ENCODE measurements at regions not wholly inside any gene's neighbourhood (a gene's known extent, or its start where the extent isn't known, plus 50 kb on each side); places are given as distances from the start of the nearest gene placed in this dataset.

DNA sequence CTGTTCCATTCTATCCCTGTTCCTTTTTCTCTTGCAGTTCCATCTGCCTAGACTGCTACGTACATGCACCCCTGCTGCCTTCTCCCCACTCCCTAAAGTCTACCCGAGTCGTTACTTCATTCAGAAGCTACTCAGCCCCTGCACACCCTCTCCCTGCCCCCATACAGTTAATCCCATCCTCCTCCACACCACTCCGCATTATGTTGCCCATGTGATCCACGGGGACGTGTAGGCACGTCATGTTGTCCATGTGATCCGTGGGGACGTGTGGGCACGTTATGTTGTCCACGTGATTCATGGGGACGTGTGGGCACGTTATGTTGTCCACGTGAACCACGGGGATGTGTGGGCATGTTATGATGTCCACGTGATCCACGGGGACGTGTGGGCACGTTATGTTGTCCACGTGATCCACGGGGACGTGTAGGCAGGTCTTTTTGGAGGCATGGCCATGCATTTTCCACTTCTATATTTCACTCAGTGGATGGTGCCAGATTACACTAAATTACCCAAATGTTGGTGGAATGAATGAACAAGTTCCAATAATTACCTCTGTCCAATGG is 299.5 kb downstream of the DCDC2C start:
- Histone ChIP-seq H3K9me3 (ENCODE audit: insufficient read depth, low read length) (no peaks in the 10 kb centered on the region), H3K9ac (ENCODE audit: low read length) (no peak overlapping the region), H3K27ac (ENCODE audit: low read length) (no peak overlapping the region), H3K36me3 (replicated peaks; ENCODE audit: low read depth, low read length) (no peaks in the 10 kb centered on the region), H3K4me3 (ENCODE audit: low read length) (no peak overlapping the region), H2AFZ (ENCODE audit: low read depth, low read length) (no peak overlapping the region), H4K20me1 (ENCODE audit: insufficient read depth, low read length) (no peaks in the 10 kb centered on the region), H3K27me3 (ENCODE audit: low read depth, low read length) (no peaks in the 10 kb centered on the region), H3K79me2 (ENCODE audit: low read length) (no peaks in the 10 kb centered on the region), H3K4me1 (ENCODE audit: low read length) (no peaks in the 10 kb centered on the region), H3K4me2 (ENCODE audit: low read length) (no peak overlapping the region)
- no peak for TF ChIP-seq EZH2phosphoT487 (IDR thresholded peaks at IDR 0.05; ENCODE audit: low read depth)
- TF ChIP-seq, protein P1, sequence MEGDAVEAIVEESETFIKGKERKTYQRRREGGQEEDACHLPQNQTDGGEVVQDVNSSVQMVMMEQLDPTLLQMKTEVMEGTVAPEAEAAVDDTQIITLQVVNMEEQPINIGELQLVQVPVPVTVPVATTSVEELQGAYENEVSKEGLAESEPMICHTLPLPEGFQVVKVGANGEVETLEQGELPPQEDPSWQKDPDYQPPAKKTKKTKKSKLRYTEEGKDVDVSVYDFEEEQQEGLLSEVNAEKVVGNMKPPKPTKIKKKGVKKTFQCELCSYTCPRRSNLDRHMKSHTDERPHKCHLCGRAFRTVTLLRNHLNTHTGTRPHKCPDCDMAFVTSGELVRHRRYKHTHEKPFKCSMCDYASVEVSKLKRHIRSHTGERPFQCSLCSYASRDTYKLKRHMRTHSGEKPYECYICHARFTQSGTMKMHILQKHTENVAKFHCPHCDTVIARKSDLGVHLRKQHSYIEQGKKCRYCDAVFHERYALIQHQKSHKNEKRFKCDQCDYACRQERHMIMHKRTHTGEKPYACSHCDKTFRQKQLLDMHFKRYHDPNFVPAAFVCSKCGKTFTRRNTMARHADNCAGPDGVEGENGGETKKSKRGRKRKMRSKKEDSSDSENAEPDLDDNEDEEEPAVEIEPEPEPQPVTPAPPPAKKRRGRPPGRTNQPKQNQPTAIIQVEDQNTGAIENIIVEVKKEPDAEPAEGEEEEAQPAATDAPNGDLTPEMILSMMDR (IDR thresholded peaks at IDR 0.05; ENCODE audit: low read depth, low read length): no peak

DNA sequence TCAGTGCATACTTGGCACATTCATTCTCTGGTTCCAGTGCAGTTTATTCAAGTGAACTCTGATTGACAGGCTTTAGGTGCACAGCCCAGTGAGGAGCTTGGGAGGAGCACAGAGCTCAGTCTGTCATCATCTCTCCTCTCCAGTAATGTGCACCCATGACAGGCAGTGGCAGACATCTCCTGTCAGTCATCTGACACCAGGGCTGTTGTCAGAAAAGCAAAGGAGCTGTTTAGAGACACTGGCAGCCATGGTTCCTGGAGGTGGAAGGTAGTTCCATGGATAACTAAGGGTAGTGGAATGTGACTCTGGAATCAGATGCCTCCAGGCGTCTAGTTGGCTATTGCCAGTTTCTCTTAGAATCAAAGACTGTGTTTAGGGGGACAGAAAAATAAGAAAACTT is 308.8 kb downstream of the DCDC2C start:
- H3K4me1 ChIP-seq (ENCODE audit: low read length): no peaks in the 10 kb centered on the region
- no peak overlapping the region for H3K9ac ChIP-seq (ENCODE audit: low read length)
- H4K20me1 ChIP-seq (ENCODE audit: insufficient read depth, low read length): no peaks in the 10 kb centered on the region
- no peak overlapping the region for H3K4me2 ChIP-seq (ENCODE audit: low read length)
- H3K36me3 ChIP-seq (replicated peaks; ENCODE audit: low read depth, low read length): no peaks in the 10 kb centered on the region
- TF ChIP-seq, protein P1 (IDR thresholded peaks at IDR 0.05; ENCODE audit: low read depth, low read length): no peak
- TF ChIP-seq EZH2phosphoT487 (IDR thresholded peaks at IDR 0.05; ENCODE audit: low read depth): no peak
- no peak overlapping the region for H2AFZ ChIP-seq (ENCODE audit: low read depth, low read length)
- no peaks in the 10 kb centered on the region for H3K27me3 ChIP-seq (ENCODE audit: low read depth, low read length)
- H3K27ac ChIP-seq (ENCODE audit: low read length): no peak overlapping the region
- no peaks in the 10 kb centered on the region for H3K79me2 ChIP-seq (ENCODE audit: low read length)
- no peak overlapping the region for H3K4me3 ChIP-seq (ENCODE audit: low read length)
- no peaks in the 10 kb centered on the region for H3K9me3 ChIP-seq (ENCODE audit: insufficient read depth, low read length)

DNA sequence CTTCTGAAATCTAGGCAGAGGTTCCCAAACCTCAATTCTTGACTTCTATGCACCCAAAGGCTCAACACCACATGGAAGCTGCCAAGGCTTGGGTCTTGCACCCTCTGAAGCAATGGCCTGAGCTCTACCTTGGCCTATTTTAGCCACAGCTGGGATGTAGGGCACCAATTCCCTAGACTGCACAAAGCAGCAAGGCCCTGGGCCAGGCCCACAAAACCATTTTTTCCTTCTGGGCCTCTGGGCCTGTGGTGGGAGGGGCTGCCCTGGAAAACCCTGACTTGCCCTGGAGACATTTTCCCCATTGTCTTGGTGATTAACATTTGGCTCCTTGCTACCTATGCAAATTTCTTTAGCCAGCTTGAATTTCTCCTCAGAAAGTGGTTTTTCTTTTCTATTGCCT is 315.2 kb downstream of the DCDC2C start:
- no peak overlapping the region for H2AFZ ChIP-seq (ENCODE audit: low read depth, low read length)
- no peaks in the 10 kb centered on the region for H3K4me1 ChIP-seq (ENCODE audit: low read length)
- no peak overlapping the region for H3K27ac ChIP-seq (ENCODE audit: low read length)
- H3K36me3 ChIP-seq (replicated peaks; ENCODE audit: low read depth, low read length): no peaks in the 10 kb centered on the region
- H3K9me3 ChIP-seq (ENCODE audit: insufficient read depth, low read length): no peaks in the 10 kb centered on the region
- no peak overlapping the region for H3K4me3 ChIP-seq (ENCODE audit: low read length)
- H3K4me2 ChIP-seq (ENCODE audit: low read length): no peak overlapping the region
- no peak overlapping the region for H3K9ac ChIP-seq (ENCODE audit: low read length)
- no peaks in the 10 kb centered on the region for H3K27me3 ChIP-seq (ENCODE audit: low read depth, low read length)
- TF ChIP-seq EZH2phosphoT487 (IDR thresholded peaks at IDR 0.05; ENCODE audit: low read depth): no peak
- TF ChIP-seq, protein P1 (IDR thresholded peaks at IDR 0.05; ENCODE audit: low read depth, low read length): no peak
- H4K20me1 ChIP-seq (ENCODE audit: insufficient read depth, low read length): no peaks in the 10 kb centered on the region
- H3K79me2 ChIP-seq (ENCODE audit: low read length): no peaks in the 10 kb centered on the region

DNA sequence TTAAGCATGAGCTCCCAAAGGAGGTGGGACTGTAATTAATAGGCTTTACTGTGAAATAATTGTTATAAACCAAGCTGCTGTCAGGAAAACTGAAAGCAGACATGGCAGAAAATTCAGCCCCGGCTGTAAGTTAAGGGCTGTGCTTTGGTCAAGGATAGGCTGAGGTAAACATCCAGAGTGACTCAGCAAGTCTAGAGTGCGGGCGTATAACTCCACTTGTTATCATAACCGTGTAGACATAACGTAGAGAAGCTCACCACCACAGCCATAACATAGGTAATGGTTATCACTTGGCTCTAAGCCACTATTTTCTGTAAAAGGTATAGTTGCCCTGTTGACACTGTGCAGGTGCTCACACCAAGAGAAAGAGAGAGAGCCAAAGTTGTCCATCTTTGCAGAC is 316.8 kb downstream of the DCDC2C start:
- H4K20me1 ChIP-seq (ENCODE audit: insufficient read depth, low read length): no peaks in the 10 kb centered on the region
- H3K36me3 ChIP-seq (replicated peaks; ENCODE audit: low read depth, low read length): no peaks in the 10 kb centered on the region
- no peaks in the 10 kb centered on the region for H3K79me2 ChIP-seq (ENCODE audit: low read length)
- H3K9me3 ChIP-seq (ENCODE audit: insufficient read depth, low read length): no peaks in the 10 kb centered on the region
- H3K4me2 ChIP-seq (ENCODE audit: low read length): no peak overlapping the region
- H3K4me1 ChIP-seq (ENCODE audit: low read length): no peaks in the 10 kb centered on the region
- no peak overlapping the region for H3K27ac ChIP-seq (ENCODE audit: low read length)
- H3K4me3 ChIP-seq (ENCODE audit: low read length): no peak overlapping the region
- H3K27me3 ChIP-seq (ENCODE audit: low read depth, low read length): no peaks in the 10 kb centered on the region
- H3K9ac ChIP-seq (ENCODE audit: low read length): no peak overlapping the region
- TF ChIP-seq, protein P1 (IDR thresholded peaks at IDR 0.05; ENCODE audit: low read depth, low read length): no peak
- TF ChIP-seq EZH2phosphoT487 (IDR thresholded peaks at IDR 0.05; ENCODE audit: low read depth): no peak
- H2AFZ ChIP-seq (ENCODE audit: low read depth, low read length): no peak overlapping the region

All from OCI-LY3 (cell line).